HCT116 (cell line): ENCODE measurements at regions not wholly inside any gene's neighbourhood (a gene's known extent, or its start where the extent isn't known, plus 50 kb on each side); places are given as distances from the start of the nearest gene placed in this dataset.

ENCODE experiments used
- EZH2 ChIP-seq: fragments of 200-600 bp; sonication (generic); IDR thresholded peaks from 2 replicates; pipeline ENCODE4 v1.6.1; 2017; ENCODE audit warnings: antibody characterized with exemption, mixed run types
- POLR2A ChIP-seq: IDR thresholded peaks from 2 replicates; pipeline ENCODE4 v1.7.0; 2011; ENCODE audit warnings: borderline replicate concordance; ENCODE audit not compliant: insufficient read depth, insufficient read length; ENCODE audit errors: extremely low read depth
- SRF ChIP-seq: IDR thresholded peaks from 2 replicates; pipeline ENCODE4 v1.6.1; 2012; ENCODE audit warnings: low read depth
- TF ChIP-seq, protein P1 (sequence below), 3 experiments: fragments of 200-600 bp in 1 of 3; sonication (generic) in 1 of 3; IDR thresholded peaks in 2 of 3; conservative IDR thresholded peaks in 1 of 3; 2 replicates each; pipeline ENCODE4 v1.5.1; 2012 to 2017; ENCODE audit warnings: low read depth in 2 of 3, low read length in 2 of 3, antibody characterized with exemption in 1 of 3, borderline replicate concordance in 1 of 3, control low read depth in 1 of 3, mild to moderate bottlenecking in 1 of 3, mixed read lengths in 1 of 3, mixed run types in 1 of 3, moderate library complexity in 1 of 3; ENCODE audit not compliant: insufficient read depth in 1 of 3

DNA sequence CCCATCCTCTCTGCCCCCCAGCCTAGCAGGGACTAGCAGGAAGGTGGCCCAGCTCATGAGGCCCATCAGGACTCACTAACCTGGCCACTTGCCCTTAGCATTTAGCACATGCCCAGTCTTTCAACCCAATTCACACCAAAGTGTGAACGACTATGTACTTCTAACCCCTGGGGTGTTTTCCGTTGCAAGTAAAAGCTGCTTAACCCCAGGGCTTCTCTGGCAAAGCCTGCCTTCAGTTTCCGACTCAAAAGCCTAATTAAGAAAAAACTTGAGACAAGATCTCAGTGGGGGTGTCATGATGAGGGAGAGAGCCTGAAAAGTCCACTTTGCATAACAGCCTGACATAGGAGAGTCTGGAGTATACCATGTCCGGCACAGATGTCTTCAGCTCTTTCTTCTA, 347.8 kb downstream of the MN1 start:
- TF ChIP-seq, protein P1, sequence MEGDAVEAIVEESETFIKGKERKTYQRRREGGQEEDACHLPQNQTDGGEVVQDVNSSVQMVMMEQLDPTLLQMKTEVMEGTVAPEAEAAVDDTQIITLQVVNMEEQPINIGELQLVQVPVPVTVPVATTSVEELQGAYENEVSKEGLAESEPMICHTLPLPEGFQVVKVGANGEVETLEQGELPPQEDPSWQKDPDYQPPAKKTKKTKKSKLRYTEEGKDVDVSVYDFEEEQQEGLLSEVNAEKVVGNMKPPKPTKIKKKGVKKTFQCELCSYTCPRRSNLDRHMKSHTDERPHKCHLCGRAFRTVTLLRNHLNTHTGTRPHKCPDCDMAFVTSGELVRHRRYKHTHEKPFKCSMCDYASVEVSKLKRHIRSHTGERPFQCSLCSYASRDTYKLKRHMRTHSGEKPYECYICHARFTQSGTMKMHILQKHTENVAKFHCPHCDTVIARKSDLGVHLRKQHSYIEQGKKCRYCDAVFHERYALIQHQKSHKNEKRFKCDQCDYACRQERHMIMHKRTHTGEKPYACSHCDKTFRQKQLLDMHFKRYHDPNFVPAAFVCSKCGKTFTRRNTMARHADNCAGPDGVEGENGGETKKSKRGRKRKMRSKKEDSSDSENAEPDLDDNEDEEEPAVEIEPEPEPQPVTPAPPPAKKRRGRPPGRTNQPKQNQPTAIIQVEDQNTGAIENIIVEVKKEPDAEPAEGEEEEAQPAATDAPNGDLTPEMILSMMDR (IDR thresholded peaks at IDR 0.05 in 2 of 3, conservative IDR thresholded peaks at IDR 0.05 in 1 of 3; ENCODE audit: borderline replicate concordance in 1 of 3, insufficient read depth in 1 of 3, low read depth in 2 of 3, low read length in 2 of 3), result no peak
- TF ChIP-seq POLR2A (no peak), EZH2 (no peak), SRF (no peak)
